Suprapubic skin (tissue), 4 donors: ENCODE measurements at regions not wholly inside any gene's neighbourhood (a gene's known extent, or its start where the extent isn't known, plus 50 kb on each side); places are given as distances from the start of the nearest gene placed in this dataset.

Experiments
- DNase-seq, 2 donors: peaks; one replicate each; pipeline ENCODE4 v3.0.0-alpha.2; 2019; ENCODE audit warnings: low spot score in 2 of 2
- H3K27ac ChIP-seq: fragments of 200-600 bp; sonication (generic); one replicate; pipeline ENCODE4 v1.5.1; 2019
- H3K27me3 ChIP-seq: fragments of 200-600 bp; sonication (generic); one replicate; pipeline ENCODE4 v1.5.1; 2019
- H3K36me3 ChIP-seq: fragments of 200-600 bp; sonication (generic); one replicate; pipeline ENCODE4 v1.5.1; 2019
- H3K4me1 ChIP-seq: fragments of 200-600 bp; sonication (generic); one replicate; pipeline ENCODE4 v1.5.1; 2019
- H3K4me3 ChIP-seq: fragments of 200-600 bp; sonication (generic); one replicate; pipeline ENCODE4 v1.5.1; 2019; ENCODE audit warnings: mild to moderate bottlenecking
- H3K9me3 ChIP-seq: fragments of 200-600 bp; sonication (generic); one replicate; pipeline ENCODE4 v1.5.1; 2019
- CTCF ChIP-seq, 2 donors: fragments of 200-600 bp in 1 of 2; fragments of 450-650 bp in 1 of 2; sonication (generic) in 1 of 2; IDR thresholded peaks; one replicate each; pipeline ENCODE4 v1.5.1; 2016 to 2019; ENCODE audit warnings: antibody characterized with exemption in 2 of 2, mild to moderate bottlenecking in 1 of 2, moderate library complexity in 1 of 2
- EP300 ChIP-seq: sonication (generic); formaldehyde crosslinking; IDR thresholded peaks from one replicate; pipeline ENCODE4 v1.6.1; 2017; ENCODE audit warnings: antibody characterized with exemption
- POLR2A ChIP-seq, 2 donors: fragments of 450-650 bp; IDR thresholded peaks; one replicate each; pipeline ENCODE4 v1.6.1; 2017; ENCODE audit warnings: antibody characterized with exemption in 2 of 2, mild to moderate bottlenecking in 2 of 2, moderate library complexity in 2 of 2
- POLR2AphosphoS5 ChIP-seq, 3 donors: sonication (generic); formaldehyde crosslinking; IDR thresholded peaks; one replicate each; pipeline ENCODE4 v1.6.1; 2017; ENCODE audit warnings: antibody characterized with exemption in 3 of 3
- WGBS: methylation state at CpG from one replicate; pipeline ENCODE4 v1.1.5; 2018; 5-methylcytosine and 5-hydroxymethylcytosine counted together

GRCh38 chr1:243980071-243980470 is 71.0 kb upstream of the ZBTB18 start:
- no peaks in the 10 kb centered on the region for H3K9me3 ChIP-seq
- TF ChIP-seq EP300 (no peak), POLR2AphosphoS5 (IDR thresholded peaks at IDR 0.05) (no peak), POLR2A (IDR thresholded peaks at IDR 0.05) (no peak), CTCF (IDR thresholded peaks at IDR 0.05) (no peak)
- H3K27me3 ChIP-seq = peaks cover under 1% of the 10 kb centered on the region
- H3K4me1 ChIP-seq = no peaks in the 10 kb centered on the region
- no peak overlapping the region for H3K27ac ChIP-seq
- DNase-seq = no peak
- no peaks in the 10 kb centered on the region for H3K36me3 ChIP-seq
- no peak overlapping the region for H3K4me3 ChIP-seq

GRCh38 chr1:243979396-243979795 is 71.7 kb upstream of the ZBTB18 start:
- H3K4me1 ChIP-seq = no peaks in the 10 kb centered on the region
- 96% methylated on average over 15 of the region's 18 CpGs for WGBS
- TF ChIP-seq EP300 (no peak), POLR2AphosphoS5 (IDR thresholded peaks at IDR 0.05) (no peak), POLR2A (IDR thresholded peaks at IDR 0.05) (no peak), CTCF (IDR thresholded peaks at IDR 0.05) (no peak)
- peaks cover 4% of the 10 kb centered on the region for H3K27me3 ChIP-seq
- DNase-seq = no peak
- no peaks in the 10 kb centered on the region for H3K36me3 ChIP-seq
- no peak overlapping the region for H3K27ac ChIP-seq
- H3K4me3 ChIP-seq = no peak overlapping the region
- no peaks in the 10 kb centered on the region for H3K9me3 ChIP-seq

GRCh38 chr1:243977094-243977493 is 74.0 kb upstream of the ZBTB18 start:
- Histone ChIP-seq H3K4me1 (no peaks in the 10 kb centered on the region), H3K9me3 (no peaks in the 10 kb centered on the region), H3K36me3 (no peaks in the 10 kb centered on the region), H3K27ac (no peak overlapping the region), H3K4me3 (no peak overlapping the region), H3K27me3 (peaks cover 7% of the 10 kb centered on the region)
- no peak for DNase-seq
- WGBS = 61% methylated on average over 5 of the region's 5 CpGs
- TF ChIP-seq POLR2A (IDR thresholded peaks at IDR 0.05) (no peak), CTCF (IDR thresholded peaks at IDR 0.05) (no peak), POLR2AphosphoS5 (IDR thresholded peaks at IDR 0.05) (no peak), EP300 (no peak)

GRCh38 chr1:243974451-243975292 is 76.4 kb upstream of the ZBTB18 start:
- Histone ChIP-seq H3K27ac (no peak overlapping the region), H3K4me3 (no peak overlapping the region), H3K36me3 (no peaks in the 10 kb centered on the region), H3K9me3 (no peaks in the 10 kb centered on the region), H3K4me1 (no peaks in the 10 kb centered on the region), H3K27me3 (peaks cover 7% of the 10 kb centered on the region)
- TF ChIP-seq EP300 (no peak), POLR2A (IDR thresholded peaks at IDR 0.05) (no peak), POLR2AphosphoS5 (IDR thresholded peaks at IDR 0.05) (no peak), CTCF (IDR thresholded peaks at IDR 0.05) (no peak)
- WGBS = 72% methylated on average over 8 of the region's 10 CpGs
- no peak for DNase-seq

GRCh38 chr1:243973169-243973568 is 77.9 kb upstream of the ZBTB18 start:
- Histone ChIP-seq H3K27ac (no peak overlapping the region), H3K4me3 (no peak overlapping the region), H3K27me3 (peaks cover 7% of the 10 kb centered on the region), H3K36me3 (no peaks in the 10 kb centered on the region), H3K9me3 (no peaks in the 10 kb centered on the region), H3K4me1 (no peaks in the 10 kb centered on the region)
- 75% methylated on average over 4 of the region's 4 CpGs for WGBS
- no peak for DNase-seq
- TF ChIP-seq POLR2A (IDR thresholded peaks at IDR 0.05) (no peak), EP300 (no peak), CTCF (IDR thresholded peaks at IDR 0.05) (no peak), POLR2AphosphoS5 (IDR thresholded peaks at IDR 0.05) (no peak)
